CD4-positive, alpha-beta T cell (primary cell): ENCODE measurements at regions not wholly inside any gene's neighbourhood (a gene's known extent, or its start where the extent isn't known, plus 50 kb on each side); places are given as distances from the start of the nearest gene placed in this dataset.
"Not testable (repeated sequence)": the region's sequence is repeated elsewhere in the genome, so short reads cannot be mapped to it uniquely, and the experiment has no call there.

Experiments
- ATAC-seq: fragments of 200-7000 bp; cut with Tn5 transposase; one replicate; pipeline ENCODE4 v1.10.0; 2022; ENCODE audit warnings: mild to moderate bottlenecking; ENCODE audit not compliant: poor library complexity
- CTCF ChIA-PET: fragments of 350-600 bp; sonication (Branson Sonifier 250); formaldehyde crosslinking; loops from one replicate; lab custom pipeline; 2021; ENCODE audit warnings: antibody characterized with exemption, inconsistent platforms; lab: Charles Lee
- POLR2A ChIA-PET: fragments of 350-600 bp; sonication (Branson Sonifier 250); formaldehyde crosslinking; loops from one replicate; lab custom pipeline; 2021; ENCODE audit warnings: antibody characterized with exemption, inconsistent platforms; lab: Charles Lee
- DNase-seq, 14 experiments: peaks; one replicate each; pipeline ENCODE4 v3.0.0-alpha.2; 2013 to 2020; ENCODE audit warnings: mixed read lengths in 2 of 14
- H3K27ac ChIP-seq, 2 donors: one replicate each; pipeline versions ENCODE4 v1.5.1 to v1.7.0; 2013; ENCODE audit warnings: low read length in 2 of 2, low read depth in 1 of 2, mild to moderate bottlenecking in 1 of 2
- H3K27me3 ChIP-seq, 2 experiments: 1 replicate in 1 of 2; 2 replicates in 1 of 2; pipeline versions ENCODE4 v1.6.1 to v1.7.0; 2013; ENCODE audit warnings: low read length in 2 of 2, control low read depth in 1 of 2, mild to moderate bottlenecking in 1 of 2, moderate library complexity in 1 of 2; ENCODE audit not compliant: insufficient read depth in 2 of 2, control insufficient read depth in 1 of 2
- H3K36me3 ChIP-seq: one replicate; pipeline ENCODE4 v1.6.1; 2013; ENCODE audit warnings: low read length, control low read depth; ENCODE audit not compliant: insufficient read depth
- H3K4me1 ChIP-seq: one replicate; pipeline ENCODE4 v1.6.1; 2013; ENCODE audit warnings: low read length, control low read depth; ENCODE audit not compliant: insufficient read depth
- H3K4me3 ChIP-seq: one replicate; pipeline ENCODE4 v1.5.1; 2013; ENCODE audit warnings: mild to moderate bottlenecking, low read length, moderate library complexity
- H3K9me3 ChIP-seq, 2 experiments: 1 replicate in 1 of 2; 2 replicates in 1 of 2; pipeline versions ENCODE4 v1.6.1 to v1.7.0; 2013; ENCODE audit warnings: low read length in 2 of 2, mild to moderate bottlenecking in 2 of 2, control low read depth in 1 of 2, moderate library complexity in 1 of 2; ENCODE audit not compliant: control insufficient read depth in 1 of 2, insufficient read depth in 1 of 2
- H3K27ac Mint-ChIP-seq: one replicate; pipeline ENCODE4 v1.8.0; 2020; ENCODE audit warnings: mixed read lengths
- H3K27me3 Mint-ChIP-seq: one replicate; pipeline ENCODE4 v1.8.0; 2021; ENCODE audit warnings: mixed read lengths
- H3K36me3 Mint-ChIP-seq: one replicate; pipeline ENCODE4 v1.8.0; 2021; ENCODE audit warnings: low read depth, mixed read lengths
- H3K4me1 Mint-ChIP-seq: one replicate; pipeline ENCODE4 v1.8.0; 2021; ENCODE audit warnings: low read depth, mixed read lengths
- H3K4me3 Mint-ChIP-seq: one replicate; pipeline ENCODE4 v1.8.0; 2020; ENCODE audit warnings: mild to moderate bottlenecking, mixed read lengths
- H3K9me3 Mint-ChIP-seq: one replicate; pipeline ENCODE4 v1.8.0; 2020; ENCODE audit warnings: mixed read lengths
- CTCF ChIP-seq: fragments of 200-600 bp; IDR thresholded peaks from one replicate; pipeline ENCODE4 v1.8.0; 2022; ENCODE audit warnings: antibody characterized with exemption, mild to moderate bottlenecking
- intact Hi-C, 2 experiments: fragments of 100-400 bp; cut with DNase I in 1 of 2; cut with micrococcal nuclease in 1 of 2; formaldehyde crosslinking; loops; one replicate each; pipeline versions ENCODE4 v1.15.1 to v1.9.0; 2023 to 2025; cut with DNase I, micrococcal nuclease

- H3K27ac ChIP-seq = no peak overlapping the region
- CTCF ChIA-PET = no interaction called here
These were observed 210.0 kb downstream of the MAP2K4 start for GRCh38 chr17:12230481-12231354.

GRCh38 chr17:12231355-12231682 is 210.6 kb downstream of the MAP2K4 start:
- H3K4me3 ChIP-seq = no peak overlapping the region
- Mint-ChIP-seq H3K27ac (no peak overlapping the region), H3K27me3 (peaks cover 7% of the 10 kb centered on the region), H3K4me3 (no peak overlapping the region), H3K4me1 (no peaks in the 10 kb centered on the region), H3K9me3 (peaks cover 10% of the 10 kb centered on the region), H3K36me3 (no peaks in the 10 kb centered on the region)
- no peak for TF ChIP-seq CTCF
- no peak overlapping the region for H3K27ac ChIP-seq
- ATAC-seq = no peak
- no peaks in the 10 kb centered on the region for H3K27me3 ChIP-seq
- no peaks in the 10 kb centered on the region for H3K4me1 ChIP-seq
- peaks cover 0 to 4% of the 10 kb centered on the region in 2 experiments for H3K9me3 ChIP-seq
- no peak for DNase-seq
- intact Hi-C loops = no loop called here
- POLR2A ChIA-PET = no interaction called here
- no peaks in the 10 kb centered on the region for H3K36me3 ChIP-seq
- CTCF ChIA-PET = no interaction called here

More at GRCh38 chr17:12230481-12231354, 210.0 kb downstream of the MAP2K4 start:
- ATAC-seq = no peak
- H3K27me3 ChIP-seq = no peaks in the 10 kb centered on the region
- no peak overlapping the region for H3K27ac Mint-ChIP-seq
- peaks cover 7% of the 10 kb centered on the region for H3K27me3 Mint-ChIP-seq
- no peaks in the 10 kb centered on the region for H3K36me3 Mint-ChIP-seq
- intact Hi-C loops = no loop called here
- no peak for DNase-seq
- H3K9me3 ChIP-seq = peaks cover 0 to 7% of the 10 kb centered on the region in 2 experiments
- no peaks in the 10 kb centered on the region for H3K4me1 ChIP-seq
- H3K9me3 Mint-ChIP-seq = peaks cover 10% of the 10 kb centered on the region
- TF ChIP-seq CTCF = no peak
- H3K36me3 ChIP-seq = no peaks in the 10 kb centered on the region
- no peak overlapping the region for H3K4me3 ChIP-seq
- H3K4me3 Mint-ChIP-seq = no peak overlapping the region
- POLR2A ChIA-PET = no interaction called here
- H3K4me1 Mint-ChIP-seq = no peaks in the 10 kb centered on the region

- DNase-seq, H3K9me3 ChIP-seq, H3K27ac ChIP-seq, CTCF ChIA-PET, H3K27me3 Mint-ChIP-seq, H3K36me3 ChIP-seq, H3K27me3 ChIP-seq, H3K27ac Mint-ChIP-seq, POLR2A ChIA-PET, H3K4me3 Mint-ChIP-seq, ATAC-seq, intact Hi-C loops, H3K36me3 Mint-ChIP-seq, H3K4me1 ChIP-seq, H3K9me3 Mint-ChIP-seq, H3K4me3 ChIP-seq, H3K4me1 Mint-ChIP-seq: not testable (repeated sequence)
These were observed 218.3 kb downstream of the MAP2K4 start for GRCh38 chr17:12239021-12239420.
